Upper lobe of left lung (tissue), 4 donors: ENCODE measurements at regions not wholly inside any gene's neighbourhood (a gene's known extent, or its start where the extent isn't known, plus 50 kb on each side); places are given as distances from the start of the nearest gene placed in this dataset.

ENCODE experiments used
- POLR2A ChIP-seq, 4 donors: fragments of 450-650 bp; IDR thresholded peaks; one replicate each; pipeline ENCODE4 v1.5.1; 2016 to 2017; ENCODE audit warnings: antibody characterized with exemption in 4 of 4, mild to moderate bottlenecking in 2 of 4
- POLR2AphosphoS5 ChIP-seq, 2 donors: sonication (generic); formaldehyde crosslinking; IDR thresholded peaks; one replicate each; pipeline ENCODE4 v1.5.1; 2017; ENCODE audit warnings: antibody characterized with exemption in 2 of 2
- TF ChIP-seq, protein P1 (sequence below), 6 experiments: fragments of 450-650 bp in 4 of 6; fragments of 200-600 bp in 2 of 6; sonication (generic) in 2 of 6; IDR thresholded peaks; one replicate each; pipeline ENCODE4 v1.5.1; 2016 to 2019; ENCODE audit warnings: antibody characterized with exemption in 6 of 6

DNA sequence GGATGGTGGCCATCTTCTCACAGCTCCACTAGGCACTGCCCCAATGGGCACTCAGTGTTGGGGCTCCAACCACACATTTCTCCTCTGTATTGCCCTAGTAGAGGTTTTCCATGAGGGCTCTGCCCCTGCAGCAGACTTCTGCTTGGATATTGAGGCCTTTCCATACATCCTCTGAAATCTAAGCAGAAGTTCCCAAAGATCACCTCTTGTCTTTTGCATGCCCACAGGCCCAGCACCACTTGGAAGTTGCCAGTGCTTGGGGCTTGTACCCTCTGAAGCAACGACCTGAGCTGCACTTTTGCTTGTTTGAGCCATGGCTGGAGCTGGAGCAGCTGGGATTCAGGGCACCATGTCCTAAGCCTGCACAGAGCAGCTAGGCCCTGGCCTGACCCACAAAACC lies 189.1 kb upstream of the EYS start:
- TF ChIP-seq POLR2AphosphoS5 (IDR thresholded peaks at IDR 0.05) (no peak), POLR2A (IDR thresholded peaks at IDR 0.05) (no peak)
- TF ChIP-seq, protein P1, sequence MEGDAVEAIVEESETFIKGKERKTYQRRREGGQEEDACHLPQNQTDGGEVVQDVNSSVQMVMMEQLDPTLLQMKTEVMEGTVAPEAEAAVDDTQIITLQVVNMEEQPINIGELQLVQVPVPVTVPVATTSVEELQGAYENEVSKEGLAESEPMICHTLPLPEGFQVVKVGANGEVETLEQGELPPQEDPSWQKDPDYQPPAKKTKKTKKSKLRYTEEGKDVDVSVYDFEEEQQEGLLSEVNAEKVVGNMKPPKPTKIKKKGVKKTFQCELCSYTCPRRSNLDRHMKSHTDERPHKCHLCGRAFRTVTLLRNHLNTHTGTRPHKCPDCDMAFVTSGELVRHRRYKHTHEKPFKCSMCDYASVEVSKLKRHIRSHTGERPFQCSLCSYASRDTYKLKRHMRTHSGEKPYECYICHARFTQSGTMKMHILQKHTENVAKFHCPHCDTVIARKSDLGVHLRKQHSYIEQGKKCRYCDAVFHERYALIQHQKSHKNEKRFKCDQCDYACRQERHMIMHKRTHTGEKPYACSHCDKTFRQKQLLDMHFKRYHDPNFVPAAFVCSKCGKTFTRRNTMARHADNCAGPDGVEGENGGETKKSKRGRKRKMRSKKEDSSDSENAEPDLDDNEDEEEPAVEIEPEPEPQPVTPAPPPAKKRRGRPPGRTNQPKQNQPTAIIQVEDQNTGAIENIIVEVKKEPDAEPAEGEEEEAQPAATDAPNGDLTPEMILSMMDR (IDR thresholded peaks at IDR 0.05), result no peak
